ENCODE measurements at regions not wholly inside any gene's neighbourhood (a gene's known extent, or its start where the extent isn't known, plus 50 kb on each side); places are given as distances from the start of the nearest gene placed in this dataset.
A peak's percentile ranks its signal among the peaks of the same experiment; 100 is the strongest.

DNA sequence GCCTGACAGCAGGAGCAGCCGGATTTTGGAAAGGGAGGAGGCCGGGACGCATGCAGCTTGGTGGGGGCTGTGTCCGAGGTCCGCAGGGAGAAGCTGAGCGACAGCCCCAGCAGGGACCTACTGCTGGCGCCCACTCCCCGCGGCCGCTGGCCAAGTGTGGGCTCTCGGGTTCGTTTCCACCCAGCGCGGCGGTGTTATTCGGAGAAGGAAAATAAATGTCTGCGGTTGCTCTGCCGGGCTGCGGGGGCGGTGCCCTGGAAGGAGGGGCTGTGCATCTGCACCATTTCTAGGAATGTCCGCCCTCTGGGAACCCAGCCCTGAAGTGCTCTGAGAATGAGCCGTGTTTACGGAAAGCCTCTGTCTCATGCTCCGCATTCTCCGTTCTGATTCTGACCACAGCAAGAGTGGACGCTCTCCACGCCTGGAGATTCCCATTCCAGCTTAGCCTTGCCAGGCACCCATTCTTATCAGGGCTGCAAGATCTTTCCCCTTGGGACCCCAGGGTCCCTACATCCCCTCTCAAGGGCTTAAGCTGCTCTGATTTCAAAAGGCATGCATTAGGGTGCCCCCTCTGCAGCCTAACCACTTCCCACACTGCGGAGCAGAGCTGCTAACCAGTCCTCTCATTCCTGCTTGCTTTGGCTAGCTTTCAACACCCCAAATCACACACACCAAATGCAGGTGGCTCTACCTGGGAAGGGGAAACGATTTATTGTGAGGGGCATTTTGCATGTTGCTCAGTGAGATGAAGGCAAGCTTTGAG is 256.6 kb upstream of the GLI3 start:
- peak overlapping the region; percentile 26 for H3K27ac ChIP-seq
- no peaks in the 10 kb centered on the region for H3K9me3 ChIP-seq
- TF ChIP-seq POLR2AphosphoS5 (IDR thresholded peaks at IDR 0.05) (peak in 1 of 3 donors; percentile 11), EP300 (IDR thresholded peaks at IDR 0.05) (no peak), POLR2A (IDR thresholded peaks at IDR 0.05) (no peak)
- TF ChIP-seq, protein P1, sequence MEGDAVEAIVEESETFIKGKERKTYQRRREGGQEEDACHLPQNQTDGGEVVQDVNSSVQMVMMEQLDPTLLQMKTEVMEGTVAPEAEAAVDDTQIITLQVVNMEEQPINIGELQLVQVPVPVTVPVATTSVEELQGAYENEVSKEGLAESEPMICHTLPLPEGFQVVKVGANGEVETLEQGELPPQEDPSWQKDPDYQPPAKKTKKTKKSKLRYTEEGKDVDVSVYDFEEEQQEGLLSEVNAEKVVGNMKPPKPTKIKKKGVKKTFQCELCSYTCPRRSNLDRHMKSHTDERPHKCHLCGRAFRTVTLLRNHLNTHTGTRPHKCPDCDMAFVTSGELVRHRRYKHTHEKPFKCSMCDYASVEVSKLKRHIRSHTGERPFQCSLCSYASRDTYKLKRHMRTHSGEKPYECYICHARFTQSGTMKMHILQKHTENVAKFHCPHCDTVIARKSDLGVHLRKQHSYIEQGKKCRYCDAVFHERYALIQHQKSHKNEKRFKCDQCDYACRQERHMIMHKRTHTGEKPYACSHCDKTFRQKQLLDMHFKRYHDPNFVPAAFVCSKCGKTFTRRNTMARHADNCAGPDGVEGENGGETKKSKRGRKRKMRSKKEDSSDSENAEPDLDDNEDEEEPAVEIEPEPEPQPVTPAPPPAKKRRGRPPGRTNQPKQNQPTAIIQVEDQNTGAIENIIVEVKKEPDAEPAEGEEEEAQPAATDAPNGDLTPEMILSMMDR (IDR thresholded peaks at IDR 0.05), result no peak
- WGBS, result 2% methylated on average over 24 of the region's 29 CpGs
- peaks cover 18% of the 10 kb centered on the region for H3K4me1 ChIP-seq
- peak; percentile 87 to 88 for DNase-seq (ENCODE audit: low spot score in 2 of 2)
- H3K36me3 ChIP-seq, result no peaks in the 10 kb centered on the region
- no peaks in the 10 kb centered on the region for H3K27me3 ChIP-seq
- peak overlapping the region; percentile 49 for H3K4me3 ChIP-seq

DNA sequence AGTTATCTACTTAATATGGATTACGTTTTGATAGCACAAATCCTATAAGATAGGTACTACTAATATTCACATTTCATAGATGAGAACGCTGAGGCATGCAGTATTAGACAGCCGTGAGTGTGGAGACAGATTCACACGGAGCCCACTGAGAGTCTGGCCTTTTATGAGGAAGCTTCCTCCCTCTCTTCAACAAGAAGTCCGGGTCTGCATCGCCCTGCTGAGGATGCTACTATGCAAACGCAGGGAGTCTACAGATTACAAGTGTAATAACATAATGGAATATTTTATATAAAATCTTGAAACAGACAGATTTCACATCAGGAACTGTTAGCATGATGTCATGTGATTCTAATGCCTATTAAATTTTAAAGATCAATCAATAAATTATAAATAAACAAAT is 255.9 kb upstream of the GLI3 start:
- WGBS, result 60% methylated on average over 7 of the region's 7 CpGs
- Histone ChIP-seq H3K4me3 (peak overlapping the region; percentile 49), H3K27me3 (no peaks in the 10 kb centered on the region), H3K27ac (peak overlapping the region; percentile 26), H3K4me1 (peaks cover 18% of the 10 kb centered on the region), H3K36me3 (no peaks in the 10 kb centered on the region), H3K9me3 (no peaks in the 10 kb centered on the region)
- no peak for DNase-seq (ENCODE audit: low spot score in 2 of 2)
- TF ChIP-seq POLR2AphosphoS5 (IDR thresholded peaks at IDR 0.05) (no peak), POLR2A (IDR thresholded peaks at IDR 0.05) (no peak), EP300 (IDR thresholded peaks at IDR 0.05) (no peak)
- TF ChIP-seq, protein P1 (IDR thresholded peaks at IDR 0.05), result no peak

DNA sequence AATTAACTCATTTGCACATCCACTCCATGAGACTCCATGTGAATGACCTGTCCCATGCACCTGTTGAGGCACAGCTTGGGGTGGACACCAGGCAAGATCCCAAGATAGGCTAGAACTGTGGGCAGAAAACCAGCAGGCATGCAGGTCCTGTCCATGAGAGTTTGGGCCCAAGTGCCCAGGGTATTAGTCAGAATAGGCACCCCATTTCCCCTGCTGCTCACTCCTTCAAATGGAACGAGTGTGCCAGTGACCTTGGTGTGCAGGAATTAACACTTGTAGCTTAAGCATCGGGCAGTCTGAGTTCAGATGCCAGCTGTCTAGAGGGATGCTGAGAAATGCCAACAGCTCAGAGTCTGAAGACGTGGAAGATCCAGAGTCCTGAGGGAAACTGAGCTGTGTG is 254.1 kb upstream of the GLI3 start:
- TF ChIP-seq EP300 (IDR thresholded peaks at IDR 0.05), result no peak
- TF ChIP-seq, protein P1 (IDR thresholded peaks at IDR 0.05), result no peak
- TF ChIP-seq POLR2A (IDR thresholded peaks at IDR 0.05), result no peak
- TF ChIP-seq POLR2AphosphoS5 (IDR thresholded peaks at IDR 0.05), result no peak
- Histone ChIP-seq H3K9me3 (no peaks in the 10 kb centered on the region), H3K27ac (no peak overlapping the region), H3K27me3 (no peaks in the 10 kb centered on the region), H3K4me3 (no peak overlapping the region), H3K36me3 (no peaks in the 10 kb centered on the region), H3K4me1 (peaks cover 18% of the 10 kb centered on the region)
- no peak for DNase-seq (ENCODE audit: low spot score in 2 of 2)
- 93% methylated on average over 3 of the region's 3 CpGs for WGBS

DNA sequence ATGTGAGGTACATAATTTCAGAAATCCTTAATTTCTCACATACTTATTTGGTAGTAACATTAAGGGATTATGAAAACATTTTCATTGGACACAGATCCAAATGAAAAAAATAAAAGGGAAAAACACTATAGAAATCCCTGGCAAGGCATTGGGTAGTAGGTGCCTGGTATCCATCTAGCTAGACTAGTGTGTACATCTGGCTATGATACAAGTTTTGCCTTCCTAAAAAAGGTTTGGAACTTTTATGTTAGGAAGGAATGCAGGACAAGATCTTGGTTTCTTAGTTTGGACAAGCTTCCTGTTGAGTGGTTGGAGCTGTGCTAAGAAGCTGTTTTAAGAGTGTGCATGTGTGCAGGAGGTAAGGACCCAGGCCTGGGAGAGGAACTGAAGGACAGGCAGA is 252.3 kb upstream of the GLI3 start:
- H3K4me1 ChIP-seq, result peaks cover 13% of the 10 kb centered on the region
- no peak for TF ChIP-seq EP300 (IDR thresholded peaks at IDR 0.05)
- no peak overlapping the region for H3K4me3 ChIP-seq
- H3K9me3 ChIP-seq, result no peaks in the 10 kb centered on the region
- no peaks in the 10 kb centered on the region for H3K36me3 ChIP-seq
- DNase-seq (ENCODE audit: low spot score in 2 of 2), result no peak
- H3K27me3 ChIP-seq, result no peaks in the 10 kb centered on the region
- no peak overlapping the region for H3K27ac ChIP-seq

DNA sequence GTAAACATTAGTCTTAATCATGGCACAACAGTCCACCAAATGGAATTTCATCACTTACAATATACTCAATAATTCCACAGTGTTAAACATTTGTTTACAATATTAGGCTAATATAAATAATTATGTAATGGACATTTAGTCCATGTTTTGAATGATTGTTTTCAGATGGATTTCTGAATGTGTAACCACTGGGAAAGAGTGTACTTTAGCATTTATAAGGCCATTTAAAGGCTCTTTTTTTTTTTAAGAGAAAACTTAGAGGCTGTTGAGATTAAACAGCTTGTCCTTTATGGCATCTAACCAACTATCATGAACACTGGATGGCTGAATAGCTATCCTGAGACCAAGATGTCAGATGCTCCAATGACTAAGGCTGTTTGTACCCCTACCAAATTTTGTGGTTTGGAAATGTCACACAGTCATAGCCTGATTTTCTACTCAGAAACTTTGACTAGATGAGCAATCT is 248.3 kb upstream of the GLI3 start:
- Histone ChIP-seq H3K9me3 (no peaks in the 10 kb centered on the region), H3K4me1 (peaks cover 3% of the 10 kb centered on the region), H3K27ac (no peak overlapping the region), H3K36me3 (no peaks in the 10 kb centered on the region), H3K4me3 (no peak overlapping the region), H3K27me3 (no peaks in the 10 kb centered on the region)
- no peak for DNase-seq (ENCODE audit: low spot score in 2 of 2)
- TF ChIP-seq POLR2A (IDR thresholded peaks at IDR 0.05), result no peak
- TF ChIP-seq POLR2AphosphoS5 (IDR thresholded peaks at IDR 0.05), result no peak
- no peak for TF ChIP-seq EP300 (IDR thresholded peaks at IDR 0.05)
- TF ChIP-seq, protein P1 (IDR thresholded peaks at IDR 0.05), result no peak

Data from suprapubic skin (tissue), 4 donors.